ENCODE measurements at regions not wholly inside any gene's neighbourhood (a gene's known extent, or its start where the extent isn't known, plus 50 kb on each side); places are given as distances from the start of the nearest gene placed in this dataset.

DNA sequence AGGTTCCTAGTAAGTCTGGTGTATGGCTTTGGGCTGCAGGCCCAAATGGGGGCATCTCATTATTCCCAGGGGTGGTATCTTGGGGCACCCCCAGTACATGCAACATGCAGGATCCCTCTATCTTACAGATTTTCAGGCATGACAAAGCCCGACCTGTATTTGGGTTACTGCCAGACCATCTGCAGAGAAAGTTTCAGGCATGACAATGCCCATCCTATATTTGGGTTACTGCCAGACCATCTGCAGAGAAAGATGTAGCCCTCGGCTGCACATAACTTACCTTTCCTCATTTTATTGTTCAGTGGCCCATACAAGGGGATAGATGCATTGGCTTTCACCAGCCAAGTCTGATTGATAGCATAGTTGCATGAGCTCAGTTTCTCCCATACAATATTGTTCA is 112.2 kb upstream of the RAB18 start:
- Histone ChIP-seq H3K9me3 (no peaks in the 10 kb centered on the region), H3K4me1 (no peaks in the 10 kb centered on the region), H3K9ac (ENCODE audit: low read depth in 2 of 2, low read length in 2 of 2) (no peak overlapping the region), H3K4me3 (no peak overlapping the region), H3K27me3 (no peaks in the 10 kb centered on the region), H3K36me3 (no peaks in the 10 kb centered on the region), H3K27ac (no peak overlapping the region)
- no peak for TF ChIP-seq CTCF (IDR thresholded peaks at IDR 0.05)
- DNase-seq: no peak
- intact Hi-C loops (cut with DNase I): no loop called here

GRCh38 chr10:27391325-27391724 is 112.8 kb upstream of the RAB18 start:
- H3K27me3 ChIP-seq: no peaks in the 10 kb centered on the region
- no peak overlapping the region for H3K4me3 ChIP-seq
- H3K36me3 ChIP-seq: no peaks in the 10 kb centered on the region
- no peak for DNase-seq
- no peaks in the 10 kb centered on the region for H3K4me1 ChIP-seq
- no peak overlapping the region for H3K27ac ChIP-seq
- TF ChIP-seq CTCF (IDR thresholded peaks at IDR 0.05): no peak
- no peaks in the 10 kb centered on the region for H3K9me3 ChIP-seq
- intact Hi-C loops (cut with DNase I): no loop called here
- no peak overlapping the region for H3K9ac ChIP-seq (ENCODE audit: low read depth in 2 of 2, low read length in 2 of 2)

GRCh38 chr10:27390681-27391080 is 113.4 kb upstream of the RAB18 start:
- H3K9ac ChIP-seq (ENCODE audit: low read depth in 2 of 2, low read length in 2 of 2): no peak overlapping the region
- no peaks in the 10 kb centered on the region for H3K4me1 ChIP-seq
- no peak for DNase-seq
- H3K36me3 ChIP-seq: no peaks in the 10 kb centered on the region
- H3K27me3 ChIP-seq: no peaks in the 10 kb centered on the region
- intact Hi-C loops (cut with DNase I): no loop called here
- H3K9me3 ChIP-seq: no peaks in the 10 kb centered on the region
- TF ChIP-seq CTCF (IDR thresholded peaks at IDR 0.05): no peak
- no peak overlapping the region for H3K4me3 ChIP-seq
- no peak overlapping the region for H3K27ac ChIP-seq

DNA sequence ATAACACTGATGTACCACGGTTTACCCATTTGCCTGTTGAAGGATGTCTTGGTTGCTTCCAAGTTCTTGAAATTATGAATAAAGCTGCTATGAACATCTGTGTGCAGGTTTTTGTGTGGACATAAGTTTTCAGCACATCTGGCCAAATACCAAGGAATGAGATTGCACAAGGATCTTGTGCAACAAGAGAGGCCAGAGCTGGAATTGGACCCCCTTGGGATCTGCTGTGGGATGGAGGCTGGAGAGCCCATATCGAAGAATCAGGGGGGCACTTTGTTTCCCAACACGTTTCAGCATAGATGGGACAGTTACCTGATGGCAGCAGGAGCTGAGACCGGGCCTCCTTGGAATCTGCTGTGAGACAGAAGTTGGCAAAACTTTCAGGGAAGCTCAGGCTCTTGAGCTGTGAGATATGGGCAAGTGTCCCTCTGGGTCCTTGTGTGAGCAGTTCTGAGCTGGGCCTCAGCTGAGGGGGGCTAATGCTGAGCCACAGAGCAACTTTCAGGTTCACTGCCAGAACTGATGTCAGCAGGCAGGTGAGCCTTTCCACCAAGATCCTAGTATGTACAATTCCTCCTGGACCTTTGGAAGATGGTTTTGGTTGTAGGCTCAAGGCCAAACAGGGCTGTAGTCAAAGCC is 115.2 kb upstream of the RAB18 start:
- H3K27ac ChIP-seq: no peak overlapping the region
- no peak overlapping the region for H3K4me3 ChIP-seq
- H3K27me3 ChIP-seq: no peaks in the 10 kb centered on the region
- H3K9me3 ChIP-seq: no peaks in the 10 kb centered on the region
- intact Hi-C loops (cut with DNase I): no loop called here
- H3K4me1 ChIP-seq: no peaks in the 10 kb centered on the region
- no peak for DNase-seq
- H3K9ac ChIP-seq (ENCODE audit: low read depth in 2 of 2, low read length in 2 of 2): no peak overlapping the region
- no peaks in the 10 kb centered on the region for H3K36me3 ChIP-seq
- no peak for TF ChIP-seq CTCF (IDR thresholded peaks at IDR 0.05)

GRCh38 chr10:27383595-27384542 is 120.2 kb upstream of the RAB18 start:
- Histone ChIP-seq H3K36me3 (no peaks in the 10 kb centered on the region), H3K4me3 (no peak overlapping the region), H3K9me3 (no peaks in the 10 kb centered on the region), H3K4me1 (no peaks in the 10 kb centered on the region), H3K27me3 (no peaks in the 10 kb centered on the region), H3K27ac (no peak overlapping the region), H3K9ac (ENCODE audit: low read depth in 2 of 2, low read length in 2 of 2) (no peak overlapping the region)
- intact Hi-C loops (cut with DNase I): no loop called here
- no peak for TF ChIP-seq CTCF (IDR thresholded peaks at IDR 0.05)
- no peak for DNase-seq
